ENCODE measurements at regions not wholly inside any gene's neighbourhood (a gene's known extent, or its start where the extent isn't known, plus 50 kb on each side); places are given as distances from the start of the nearest gene placed in this dataset.
"Not testable (repeated sequence)": the region's sequence is repeated elsewhere in the genome, so short reads cannot be mapped to it uniquely, and the experiment has no call there.

DNA sequence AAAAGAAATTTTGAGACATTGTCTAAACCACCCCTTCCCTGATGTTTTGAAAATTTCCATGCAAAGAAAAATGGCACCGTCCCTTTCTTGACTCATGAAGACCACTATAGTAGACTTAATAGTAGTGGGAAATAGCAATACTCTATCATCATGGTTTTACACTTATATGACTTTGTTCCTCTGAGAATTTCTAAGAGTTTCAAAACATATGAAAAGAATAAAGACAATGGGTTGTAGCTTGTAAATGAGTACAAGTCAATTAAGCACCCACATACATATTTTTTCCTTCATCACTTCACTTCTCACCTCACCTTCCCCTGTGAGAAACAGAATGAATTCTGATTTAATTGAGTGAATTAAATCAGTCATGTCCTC, 151.7 kb downstream of the LYPLAL1 start:
- ATAC-seq, result no peak
- H3K36me3 ChIP-seq, result no peaks in the 10 kb centered on the region
- TF ChIP-seq POLR2A (IDR thresholded peaks at IDR 0.05), result no peak
- TF ChIP-seq, protein P1, sequence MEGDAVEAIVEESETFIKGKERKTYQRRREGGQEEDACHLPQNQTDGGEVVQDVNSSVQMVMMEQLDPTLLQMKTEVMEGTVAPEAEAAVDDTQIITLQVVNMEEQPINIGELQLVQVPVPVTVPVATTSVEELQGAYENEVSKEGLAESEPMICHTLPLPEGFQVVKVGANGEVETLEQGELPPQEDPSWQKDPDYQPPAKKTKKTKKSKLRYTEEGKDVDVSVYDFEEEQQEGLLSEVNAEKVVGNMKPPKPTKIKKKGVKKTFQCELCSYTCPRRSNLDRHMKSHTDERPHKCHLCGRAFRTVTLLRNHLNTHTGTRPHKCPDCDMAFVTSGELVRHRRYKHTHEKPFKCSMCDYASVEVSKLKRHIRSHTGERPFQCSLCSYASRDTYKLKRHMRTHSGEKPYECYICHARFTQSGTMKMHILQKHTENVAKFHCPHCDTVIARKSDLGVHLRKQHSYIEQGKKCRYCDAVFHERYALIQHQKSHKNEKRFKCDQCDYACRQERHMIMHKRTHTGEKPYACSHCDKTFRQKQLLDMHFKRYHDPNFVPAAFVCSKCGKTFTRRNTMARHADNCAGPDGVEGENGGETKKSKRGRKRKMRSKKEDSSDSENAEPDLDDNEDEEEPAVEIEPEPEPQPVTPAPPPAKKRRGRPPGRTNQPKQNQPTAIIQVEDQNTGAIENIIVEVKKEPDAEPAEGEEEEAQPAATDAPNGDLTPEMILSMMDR (IDR thresholded peaks at IDR 0.05 in 4 of 5, conservative IDR thresholded peaks at IDR 0.05 in 1 of 5), result no peak
- no peak overlapping the region for H3K4me3 ChIP-seq
- H3K9me3 ChIP-seq, result no peaks in the 10 kb centered on the region
- intact Hi-C loops (cut with DNase I; ENCODE audit: low total_unique reads), result no loop called here
- no peak for DNase-seq
- H3K27ac ChIP-seq, result no peak overlapping the region
- in situ Hi-C loops (cut with MboI; ENCODE audit: low sequenced_read_pairs in 4 of 4), result no loop called here
- H3K27me3 ChIP-seq, result no peaks in the 10 kb centered on the region
- no peaks in the 10 kb centered on the region for H3K4me1 ChIP-seq

DNA sequence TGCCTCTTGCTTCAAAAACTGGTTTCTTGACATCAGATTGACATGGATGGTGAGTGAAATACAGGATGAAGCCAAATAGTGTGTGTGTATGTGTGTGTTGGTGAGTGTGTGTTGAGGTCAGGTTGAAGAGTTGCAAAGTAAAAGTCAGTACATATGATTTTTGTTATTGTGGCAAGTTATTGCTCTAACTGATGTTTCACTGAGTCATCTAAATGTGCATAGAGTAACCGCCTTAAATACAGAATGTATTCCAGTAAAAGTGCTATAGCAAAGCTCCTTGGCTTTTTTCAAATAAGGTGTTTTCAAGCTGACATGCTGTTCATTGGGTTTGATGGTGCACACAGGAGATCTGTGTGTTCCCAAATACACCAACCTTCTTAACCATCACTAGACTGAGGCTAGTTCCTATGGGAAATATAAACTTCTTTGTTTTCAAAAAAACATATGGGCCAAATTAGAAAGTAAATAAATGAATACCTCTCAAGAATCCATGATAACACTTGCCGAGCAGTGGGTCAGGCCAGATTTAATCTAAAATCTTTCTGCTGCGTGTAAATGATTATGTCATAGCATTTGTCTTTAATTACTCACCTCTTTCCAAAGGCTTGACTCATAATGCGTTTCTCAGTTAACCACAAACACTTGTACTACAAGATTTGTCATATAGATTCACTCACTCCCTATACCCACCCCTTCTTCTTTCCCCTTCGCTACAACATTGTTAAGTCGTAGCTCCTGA, 151.1 kb downstream of the LYPLAL1 start:
- H3K4me1 ChIP-seq, result no peaks in the 10 kb centered on the region
- H3K36me3 ChIP-seq, result no peaks in the 10 kb centered on the region
- no peaks in the 10 kb centered on the region for H3K9me3 ChIP-seq
- no peak overlapping the region for H3K4me3 ChIP-seq
- DNase-seq (no peak), ATAC-seq (no peak)
- no peak overlapping the region for H3K27ac ChIP-seq
- no peaks in the 10 kb centered on the region for H3K27me3 ChIP-seq
- TF ChIP-seq POLR2A (IDR thresholded peaks at IDR 0.05), result no peak
- TF ChIP-seq, protein P1 (IDR thresholded peaks at IDR 0.05 in 4 of 5, conservative IDR thresholded peaks at IDR 0.05 in 1 of 5), result no peak
- intact Hi-C loops (cut with DNase I; ENCODE audit: low total_unique reads) (no loop called here), in situ Hi-C loops (cut with MboI; ENCODE audit: low sequenced_read_pairs in 4 of 4) (no loop called here)

DNA sequence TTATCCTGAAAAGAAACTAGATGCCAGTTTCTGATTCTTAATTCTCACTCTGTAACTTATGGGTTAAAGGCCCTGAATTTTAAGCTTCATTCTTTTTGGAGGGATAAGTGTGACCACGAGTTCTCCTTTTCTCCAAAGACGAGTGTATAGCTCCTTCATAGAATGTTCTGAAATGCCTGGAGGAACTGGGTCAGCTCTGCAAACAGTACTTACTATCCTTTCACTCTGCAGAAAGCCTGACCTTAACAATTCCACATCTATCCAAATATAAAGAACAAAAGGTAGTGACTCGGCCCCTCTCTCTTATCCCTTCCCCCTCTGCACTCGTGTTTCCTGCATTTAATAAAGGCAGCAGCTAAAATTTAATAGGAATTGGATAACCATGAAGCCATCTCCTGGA, 150.5 kb downstream of the LYPLAL1 start:
- Histone ChIP-seq H3K36me3 (no peaks in the 10 kb centered on the region), H3K27me3 (no peaks in the 10 kb centered on the region), H3K27ac (no peak overlapping the region), H3K4me1 (no peaks in the 10 kb centered on the region), H3K9me3 (no peaks in the 10 kb centered on the region), H3K4me3 (no peak overlapping the region)
- DNase-seq (no peak), ATAC-seq (no peak)
- in situ Hi-C loops (cut with MboI; ENCODE audit: low sequenced_read_pairs in 4 of 4) (no loop called here), intact Hi-C loops (cut with DNase I; ENCODE audit: low total_unique reads) (no loop called here)
- TF ChIP-seq, protein P1 (IDR thresholded peaks at IDR 0.05 in 4 of 5, conservative IDR thresholded peaks at IDR 0.05 in 1 of 5), result no peak
- no peak for TF ChIP-seq POLR2A (IDR thresholded peaks at IDR 0.05)

DNA sequence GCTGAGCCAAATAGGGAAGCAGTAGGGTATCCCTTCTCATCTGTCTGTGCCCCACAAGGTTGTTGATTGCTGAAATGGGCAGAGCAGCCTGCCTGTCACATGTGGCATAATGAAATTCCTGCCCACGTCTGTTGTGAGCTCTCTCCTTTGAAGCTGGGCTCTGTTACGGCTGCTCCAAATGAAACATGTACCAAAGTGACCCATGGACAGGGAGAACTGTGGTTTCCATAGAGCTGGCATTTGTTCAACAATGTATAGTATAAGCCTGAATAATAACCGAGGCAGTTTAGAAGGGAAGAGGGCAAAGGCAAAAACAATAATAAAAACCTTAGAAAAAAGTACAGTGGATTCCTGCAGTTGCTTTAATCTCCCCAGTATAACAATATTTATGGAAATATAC, 149.7 kb downstream of the LYPLAL1 start:
- Histone ChIP-seq H3K27ac (no peak overlapping the region), H3K4me3 (no peak overlapping the region), H3K27me3 (no peaks in the 10 kb centered on the region), H3K36me3 (no peaks in the 10 kb centered on the region), H3K4me1 (no peaks in the 10 kb centered on the region), H3K9me3 (no peaks in the 10 kb centered on the region)
- intact Hi-C loops (cut with DNase I; ENCODE audit: low total_unique reads), result no loop called here
- ATAC-seq (no peak), DNase-seq (no peak)
- in situ Hi-C loops (cut with MboI; ENCODE audit: low sequenced_read_pairs in 4 of 4), result no loop called here
- TF ChIP-seq, protein P1 (IDR thresholded peaks at IDR 0.05 in 4 of 5, conservative IDR thresholded peaks at IDR 0.05 in 1 of 5), result no peak
- no peak for TF ChIP-seq POLR2A (IDR thresholded peaks at IDR 0.05)

DNA sequence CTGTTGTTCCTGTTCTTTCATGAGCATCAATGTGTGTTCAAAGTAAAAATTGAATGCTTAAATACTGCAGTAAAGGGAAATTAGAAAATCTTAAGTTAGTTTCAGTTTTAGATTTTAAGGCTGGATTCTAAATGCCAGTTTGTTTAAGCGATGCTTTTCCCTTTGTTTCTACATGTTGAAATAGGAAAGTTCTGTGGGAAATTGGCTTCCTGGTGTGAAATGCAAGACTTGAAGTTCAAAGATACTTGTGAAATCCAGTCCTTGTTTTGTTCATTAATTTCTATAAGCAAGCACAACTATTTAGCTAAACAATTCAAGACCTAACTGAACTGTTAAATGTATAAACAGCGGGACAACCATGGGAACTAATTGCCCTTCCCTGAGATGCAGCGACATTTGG, 149.1 kb downstream of the LYPLAL1 start:
- H3K9me3 ChIP-seq, result no peaks in the 10 kb centered on the region
- H3K36me3 ChIP-seq, result no peaks in the 10 kb centered on the region
- ATAC-seq (no peak), DNase-seq (no peak)
- TF ChIP-seq POLR2A (IDR thresholded peaks at IDR 0.05), result no peak
- TF ChIP-seq, protein P1 (IDR thresholded peaks at IDR 0.05 in 4 of 5, conservative IDR thresholded peaks at IDR 0.05 in 1 of 5), result no peak
- H3K27me3 ChIP-seq, result no peaks in the 10 kb centered on the region
- intact Hi-C loops (cut with DNase I; ENCODE audit: low total_unique reads), result no loop called here
- no peaks in the 10 kb centered on the region for H3K4me1 ChIP-seq
- no peak overlapping the region for H3K4me3 ChIP-seq
- no peak overlapping the region for H3K27ac ChIP-seq
- in situ Hi-C loops (cut with MboI; ENCODE audit: low sequenced_read_pairs in 4 of 4), result no loop called here

DNA sequence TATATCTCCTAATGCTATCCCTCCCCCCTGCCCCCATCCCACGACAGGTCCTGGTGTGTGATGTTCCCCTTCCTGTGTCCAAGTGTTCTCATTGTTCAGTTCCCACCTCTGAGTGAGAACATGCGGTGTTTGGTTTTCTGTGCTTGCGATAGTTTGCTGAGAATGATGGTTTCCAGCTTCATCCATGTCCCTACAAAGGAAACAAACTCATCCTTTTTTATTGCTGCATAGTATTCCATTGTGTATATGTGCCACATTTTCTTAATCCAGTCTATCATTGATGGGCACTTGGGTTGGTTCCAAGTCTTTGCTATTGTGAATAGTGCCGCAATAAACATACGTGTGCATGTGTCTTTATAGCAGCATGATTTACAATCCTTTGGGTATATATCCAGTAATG, 146.9 kb downstream of the LYPLAL1 start:
- intact Hi-C loops (cut with DNase I; ENCODE audit: low total_unique reads); H3K27me3 ChIP-seq; DNase-seq; H3K4me3 ChIP-seq; H3K4me1 ChIP-seq; in situ Hi-C loops (cut with MboI; ENCODE audit: low sequenced_read_pairs in 4 of 4); H3K27ac ChIP-seq; H3K9me3 ChIP-seq; H3K36me3 ChIP-seq; ATAC-seq: not testable (repeated sequence)
